Endothelial cell (in vitro differentiated cells): ENCODE measurements at regions not wholly inside any gene's neighbourhood (a gene's known extent, or its start where the extent isn't known, plus 50 kb on each side); places are given as distances from the start of the nearest gene placed in this dataset.
"Not testable (repeated sequence)": the region's sequence is repeated elsewhere in the genome, so short reads cannot be mapped to it uniquely, and the experiment has no call there.

Source experiments
- DNase-seq: peaks from one replicate; pipeline ENCODE4 v3.0.0; 2021; ENCODE audit warnings: low spot score
- H3K27ac Mint-ChIP-seq: one replicate; pipeline ENCODE4 v1.8.0; 2021; ENCODE audit warnings: mixed read lengths, inconsistent platforms; ENCODE audit not compliant: unreplicated experiment
- H3K27me3 Mint-ChIP-seq: one replicate; pipeline ENCODE4 v1.8.0; 2021; ENCODE audit warnings: mild to moderate bottlenecking, moderate library complexity, mixed read lengths, inconsistent platforms; ENCODE audit not compliant: unreplicated experiment
- H3K36me3 Mint-ChIP-seq: one replicate; pipeline ENCODE4 v1.8.0; 2021; ENCODE audit warnings: mild to moderate bottlenecking, low read depth, mixed read lengths, inconsistent platforms; ENCODE audit not compliant: unreplicated experiment
- H3K4me1 Mint-ChIP-seq: one replicate; pipeline ENCODE4 v1.8.0; 2021; ENCODE audit warnings: mild to moderate bottlenecking, mixed read lengths, inconsistent platforms; ENCODE audit not compliant: unreplicated experiment
- H3K4me3 Mint-ChIP-seq: one replicate; pipeline ENCODE4 v1.8.0; 2021; ENCODE audit warnings: mild to moderate bottlenecking, mixed read lengths, inconsistent platforms; ENCODE audit not compliant: unreplicated experiment
- H3K9me3 Mint-ChIP-seq: one replicate; pipeline ENCODE4 v1.8.0; 2021; ENCODE audit warnings: mixed read lengths, inconsistent platforms; ENCODE audit not compliant: unreplicated experiment
- CTCF ChIP-seq: fragments of 200-600 bp; sonication (generic); IDR thresholded peaks from one replicate; pipeline ENCODE4 v1.5.0; 2021; ENCODE audit warnings: antibody characterized with exemption; ENCODE audit not compliant: unreplicated experiment

- Mint-ChIP-seq H3K36me3 (peaks cover 3% of the 10 kb centered on the region), H3K27me3 (peaks cover 2% of the 10 kb centered on the region), H3K4me3 (no peak overlapping the region), H3K4me1 (no peaks in the 10 kb centered on the region), H3K27ac (no peak overlapping the region), H3K9me3 (peaks cover 39% of the 10 kb centered on the region)
- DNase-seq = no peak
- TF ChIP-seq CTCF = no peak
These were observed 355.6 kb upstream of the NUPR2 start for GRCh38 chr7:56471811-56472210.

GRCh38 chr7:56466607-56467525 lies 350.6 kb upstream of the NUPR2 start:
- not testable (repeated sequence) for H3K27me3 Mint-ChIP-seq, H3K36me3 Mint-ChIP-seq, H3K27ac Mint-ChIP-seq, H3K4me3 Mint-ChIP-seq, DNase-seq, H3K4me1 Mint-ChIP-seq
- H3K9me3 Mint-ChIP-seq = peaks cover 33% of the 10 kb centered on the region

- H3K9me3 Mint-ChIP-seq = peaks cover 20% of the 10 kb centered on the region
- H3K27me3 Mint-ChIP-seq = peaks cover 2% of the 10 kb centered on the region
- TF ChIP-seq CTCF = no peak
- H3K27ac Mint-ChIP-seq = no peak overlapping the region
- H3K4me1 Mint-ChIP-seq = no peaks in the 10 kb centered on the region
- H3K4me3 Mint-ChIP-seq = no peak overlapping the region
- H3K36me3 Mint-ChIP-seq = no peaks in the 10 kb centered on the region
- no peak for DNase-seq
These were observed 333.5 kb upstream of the NUPR2 start for GRCh38 chr7:56449762-56450161.

GRCh38 chr7:56447864-56448693 lies 331.9 kb upstream of the NUPR2 start:
- Mint-ChIP-seq H3K27ac (no peak overlapping the region), H3K4me3 (no peak overlapping the region), H3K27me3 (no peaks in the 10 kb centered on the region), H3K4me1 (no peaks in the 10 kb centered on the region), H3K36me3 (no peaks in the 10 kb centered on the region), H3K9me3 (peaks cover 14% of the 10 kb centered on the region)
- TF ChIP-seq CTCF = no peak
- no peak for DNase-seq

- H3K27me3 Mint-ChIP-seq, H3K36me3 Mint-ChIP-seq, DNase-seq, H3K9me3 Mint-ChIP-seq, H3K4me3 Mint-ChIP-seq, H3K27ac Mint-ChIP-seq, H3K4me1 Mint-ChIP-seq: not testable (repeated sequence)
These were observed 304.3 kb upstream of the NUPR2 start for GRCh38 chr7:56420528-56420927.
